Mammary epithelial cell (primary cell): ENCODE measurements at regions not wholly inside any gene's neighbourhood (a gene's known extent, or its start where the extent isn't known, plus 50 kb on each side); places are given as distances from the start of the nearest gene placed in this dataset.

Source experiments
- EZH2 ChIP-seq: IDR thresholded peaks from 2 replicates; pipeline ENCODE4 v1.6.1; 2012; ENCODE audit warnings: low read length, inconsistent platforms, borderline replicate concordance
- TF ChIP-seq, protein P1 (sequence below), 2 donors: IDR thresholded peaks in 1 of 2; conservative IDR thresholded peaks in 1 of 2; 2 replicates each; pipeline ENCODE4 v1.5.1; 2011 to 2012; ENCODE audit warnings: inconsistent platforms in 2 of 2, low read length in 2 of 2, mild to moderate bottlenecking in 2 of 2, control low read depth in 1 of 2, low read depth in 1 of 2; ENCODE audit not compliant: insufficient read depth in 1 of 2; ENCODE audit errors: extremely low read depth in 1 of 2

DNA sequence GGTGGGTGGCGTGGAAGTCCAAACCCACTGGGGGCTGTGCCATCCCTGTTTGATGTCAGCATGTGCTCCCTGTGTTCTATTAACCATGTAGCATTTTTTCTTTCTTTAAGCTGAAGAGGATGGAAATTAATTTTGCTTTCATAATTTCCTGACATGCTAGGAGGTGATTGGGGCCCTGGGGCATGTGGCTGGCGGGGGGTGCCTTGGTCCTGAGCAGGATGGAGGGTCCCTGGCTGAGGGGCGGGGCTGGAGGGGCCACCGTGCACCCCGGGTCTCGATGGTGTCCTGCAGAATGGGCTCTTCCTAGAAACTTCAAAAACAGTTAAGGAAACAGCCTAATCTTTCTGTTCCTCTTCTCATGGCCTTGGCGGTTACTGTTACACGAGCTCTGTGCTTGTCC, 69.3 kb upstream of the IRX4 start:
- TF ChIP-seq, protein P1, sequence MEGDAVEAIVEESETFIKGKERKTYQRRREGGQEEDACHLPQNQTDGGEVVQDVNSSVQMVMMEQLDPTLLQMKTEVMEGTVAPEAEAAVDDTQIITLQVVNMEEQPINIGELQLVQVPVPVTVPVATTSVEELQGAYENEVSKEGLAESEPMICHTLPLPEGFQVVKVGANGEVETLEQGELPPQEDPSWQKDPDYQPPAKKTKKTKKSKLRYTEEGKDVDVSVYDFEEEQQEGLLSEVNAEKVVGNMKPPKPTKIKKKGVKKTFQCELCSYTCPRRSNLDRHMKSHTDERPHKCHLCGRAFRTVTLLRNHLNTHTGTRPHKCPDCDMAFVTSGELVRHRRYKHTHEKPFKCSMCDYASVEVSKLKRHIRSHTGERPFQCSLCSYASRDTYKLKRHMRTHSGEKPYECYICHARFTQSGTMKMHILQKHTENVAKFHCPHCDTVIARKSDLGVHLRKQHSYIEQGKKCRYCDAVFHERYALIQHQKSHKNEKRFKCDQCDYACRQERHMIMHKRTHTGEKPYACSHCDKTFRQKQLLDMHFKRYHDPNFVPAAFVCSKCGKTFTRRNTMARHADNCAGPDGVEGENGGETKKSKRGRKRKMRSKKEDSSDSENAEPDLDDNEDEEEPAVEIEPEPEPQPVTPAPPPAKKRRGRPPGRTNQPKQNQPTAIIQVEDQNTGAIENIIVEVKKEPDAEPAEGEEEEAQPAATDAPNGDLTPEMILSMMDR (conservative IDR thresholded peaks at IDR 0.05 in 1 of 2, IDR thresholded peaks at IDR 0.05 in 1 of 2; ENCODE audit: extremely low read depth in 1 of 2, insufficient read depth in 1 of 2, low read depth in 1 of 2, low read length in 2 of 2) = no peak
- no peak for TF ChIP-seq EZH2
